BJ (cell line): ENCODE measurements at regions not wholly inside any gene's neighbourhood (a gene's known extent, or its start where the extent isn't known, plus 50 kb on each side); places are given as distances from the start of the nearest gene placed in this dataset.

Experiments used
- CTCF ChIA-PET: fragments of 350-600 bp; formaldehyde crosslinking; extraction: SDS; loops from one replicate; lab custom pipeline; 2021; ENCODE audit warnings: antibody characterized with exemption, inconsistent platforms; lab: Yijun Ruan, JAX
- POLR2A ChIA-PET: fragments of 300-600 bp; sonication (Branson Sonifier 250); formaldehyde crosslinking; extraction: SDS; loops from one replicate; lab custom pipeline; 2021; ENCODE audit warnings: antibody characterized with exemption; lab: Charles Lee
- DNase-seq: peaks from one replicate; pipeline ENCODE4 v3.0.0-alpha.2; 2011; ENCODE audit warnings: low read depth
- H3K27me3 ChIP-seq: 2 replicates; pipeline ENCODE4 v1.6.0; 2011; ENCODE audit warnings: low read length; ENCODE audit not compliant: control insufficient read depth, insufficient read depth
- H3K36me3 ChIP-seq: 2 replicates; pipeline ENCODE4 v1.5.1; 2011; ENCODE audit warnings: low read length; ENCODE audit not compliant: control insufficient read depth, insufficient read depth
- H3K4me3 ChIP-seq: 2 replicates; pipeline ENCODE4 v1.5.1; 2011; ENCODE audit warnings: low read depth, mild to moderate bottlenecking, control low read depth, low read length
- TF ChIP-seq, protein P1 (sequence below): IDR thresholded peaks from 2 replicates; pipeline ENCODE4 v1.5.1; 2011; ENCODE audit warnings: low read depth, mild to moderate bottlenecking, control low read depth, inconsistent platforms, low read length, moderate library complexity; ENCODE audit not compliant: insufficient read depth

DNA sequence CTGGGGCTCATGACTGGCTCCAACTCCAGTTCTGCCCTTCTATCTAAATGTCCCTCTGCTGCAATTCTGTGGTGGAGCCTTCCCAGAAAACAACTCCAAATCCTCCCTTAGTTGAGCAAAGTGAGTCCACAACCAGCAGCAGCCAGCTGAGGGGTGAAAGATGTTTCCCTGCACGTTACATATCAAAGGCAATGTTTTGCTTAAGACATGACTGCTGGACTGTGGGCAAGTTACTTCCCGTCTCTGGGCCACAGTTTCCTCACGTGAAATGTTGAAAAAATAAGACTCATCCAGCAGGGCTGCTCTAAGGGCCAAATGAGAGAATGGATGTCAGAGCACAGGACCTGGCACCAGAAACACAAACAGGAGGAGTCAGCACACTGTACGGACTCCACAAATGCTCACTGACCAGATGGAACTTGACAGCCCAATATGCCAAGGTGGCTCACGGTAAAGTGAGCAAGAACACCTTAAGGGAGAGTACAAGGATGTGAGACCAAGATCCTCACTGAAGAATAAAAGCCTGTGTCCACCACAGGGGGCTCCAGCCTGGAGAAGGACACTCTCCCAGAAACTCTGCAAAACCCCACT lies 138.4 kb upstream of the ABCA1 start:
- Histone ChIP-seq H3K36me3 (no peaks in the 10 kb centered on the region), H3K27me3 (no peaks in the 10 kb centered on the region), H3K4me3 (no peak overlapping the region)
- ChIA-PET POLR2A (interaction anchor here (0.7 kb wide), 1 partner anchor 157 kb away, joined by 6 read pairs; no protein-coding TSS in a partner anchor), CTCF (interaction anchor here (0.9 kb wide), 1 partner anchor 66 kb away, joined by 4 read pairs; no protein-coding TSS in a partner anchor)
- TF ChIP-seq, protein P1, sequence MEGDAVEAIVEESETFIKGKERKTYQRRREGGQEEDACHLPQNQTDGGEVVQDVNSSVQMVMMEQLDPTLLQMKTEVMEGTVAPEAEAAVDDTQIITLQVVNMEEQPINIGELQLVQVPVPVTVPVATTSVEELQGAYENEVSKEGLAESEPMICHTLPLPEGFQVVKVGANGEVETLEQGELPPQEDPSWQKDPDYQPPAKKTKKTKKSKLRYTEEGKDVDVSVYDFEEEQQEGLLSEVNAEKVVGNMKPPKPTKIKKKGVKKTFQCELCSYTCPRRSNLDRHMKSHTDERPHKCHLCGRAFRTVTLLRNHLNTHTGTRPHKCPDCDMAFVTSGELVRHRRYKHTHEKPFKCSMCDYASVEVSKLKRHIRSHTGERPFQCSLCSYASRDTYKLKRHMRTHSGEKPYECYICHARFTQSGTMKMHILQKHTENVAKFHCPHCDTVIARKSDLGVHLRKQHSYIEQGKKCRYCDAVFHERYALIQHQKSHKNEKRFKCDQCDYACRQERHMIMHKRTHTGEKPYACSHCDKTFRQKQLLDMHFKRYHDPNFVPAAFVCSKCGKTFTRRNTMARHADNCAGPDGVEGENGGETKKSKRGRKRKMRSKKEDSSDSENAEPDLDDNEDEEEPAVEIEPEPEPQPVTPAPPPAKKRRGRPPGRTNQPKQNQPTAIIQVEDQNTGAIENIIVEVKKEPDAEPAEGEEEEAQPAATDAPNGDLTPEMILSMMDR: no peak
- DNase-seq: no peak

DNA sequence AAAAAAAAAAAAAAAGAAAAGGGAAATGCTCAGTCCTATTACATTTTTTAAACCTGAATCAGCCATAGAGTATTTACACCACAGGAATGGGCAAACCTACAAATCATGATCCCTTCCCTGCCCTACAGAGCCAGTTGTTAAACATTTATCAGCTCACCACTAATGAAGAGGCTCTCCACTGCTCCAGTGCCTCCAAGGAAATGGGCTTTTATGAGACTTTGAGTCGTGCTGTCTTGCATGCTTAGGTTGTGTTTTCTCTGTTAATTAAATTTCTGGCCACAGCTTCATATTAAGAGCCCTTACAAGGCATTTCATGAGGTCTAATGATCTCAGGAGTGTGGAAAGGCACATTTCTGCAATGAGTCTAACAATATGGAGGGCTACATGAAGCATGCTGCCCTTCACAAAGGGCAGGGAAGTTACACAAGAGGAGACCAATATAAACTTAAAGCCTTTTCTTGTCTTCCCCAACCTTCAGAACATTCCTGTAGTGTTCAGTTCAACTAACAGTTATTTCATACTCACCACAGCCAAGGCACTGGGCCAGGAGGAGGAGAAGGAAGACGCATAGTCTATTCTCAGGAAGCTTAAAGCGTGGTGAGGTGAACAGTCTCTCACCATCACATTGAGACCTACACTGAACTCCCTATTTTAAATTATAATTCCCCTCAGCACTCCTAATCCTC lies 140.1 kb upstream of the ABCA1 start:
- POLR2A ChIA-PET: interaction anchor here (0.6 kb wide), 1 partner anchor 59 kb away, joined by 9 read pairs; no protein-coding TSS in a partner anchor
- CTCF ChIA-PET: no interaction called here

DNA sequence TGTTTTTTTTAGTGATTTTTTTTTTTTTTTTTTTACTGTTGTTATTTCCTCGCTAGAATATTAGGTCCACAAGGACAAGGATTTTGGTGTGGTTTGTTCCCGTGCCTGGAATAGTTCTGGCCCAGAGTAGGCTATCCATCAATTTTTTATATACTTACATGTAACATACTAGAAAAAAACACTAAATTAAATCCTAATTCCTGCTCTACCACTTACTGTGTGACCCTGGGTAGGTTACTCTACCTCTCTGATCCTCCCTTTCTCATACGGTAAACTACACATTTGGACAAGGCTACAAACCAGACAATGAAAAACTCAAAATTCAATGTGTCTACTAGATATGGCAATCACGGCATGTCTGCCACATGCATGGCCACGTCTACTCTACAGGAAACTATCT lies 141.3 kb upstream of the ABCA1 start:
- Histone ChIP-seq H3K27me3 (no peaks in the 10 kb centered on the region), H3K36me3 (no peaks in the 10 kb centered on the region), H3K4me3 (no peak overlapping the region)
- TF ChIP-seq, protein P1: no peak
- DNase-seq: no peak
- CTCF ChIA-PET: interaction anchor here (1.1 kb wide), 1 partner anchor 142 kb away, joined by 3 read pairs; no protein-coding TSS in a partner anchor
- POLR2A ChIA-PET: no interaction called here

More for the DNA sequence above, 140.1 kb upstream of the ABCA1 start:
- peak; percentile 51 for DNase-seq
- H3K36me3 ChIP-seq: no peaks in the 10 kb centered on the region
- H3K4me3 ChIP-seq: no peak overlapping the region
- H3K27me3 ChIP-seq: no peaks in the 10 kb centered on the region
- TF ChIP-seq, protein P1: no peak

DNA sequence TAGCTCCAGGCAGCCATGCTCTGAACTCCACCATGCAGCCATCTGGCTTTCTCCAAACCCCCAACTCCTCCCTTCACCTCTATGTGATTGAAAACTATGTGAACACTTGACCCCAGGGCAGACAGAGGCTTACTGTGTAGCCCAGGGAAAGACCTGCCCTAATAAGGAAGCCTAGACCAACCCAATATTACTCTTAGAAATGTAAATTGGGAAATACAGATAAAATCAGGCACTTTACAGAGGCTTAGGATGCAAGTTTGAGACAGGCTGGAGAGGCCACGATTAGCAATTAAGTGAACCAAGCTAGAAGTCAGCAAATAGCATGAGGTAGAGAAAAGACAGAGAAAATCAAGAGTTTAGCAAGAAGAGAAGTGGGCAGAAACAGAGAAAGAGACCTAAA lies 141.7 kb upstream of the ABCA1 start:
- CTCF ChIA-PET: interaction anchor here (1.1 kb wide), 1 partner anchor 143 kb away, joined by 3 read pairs; no protein-coding TSS in a partner anchor
- POLR2A ChIA-PET: interaction anchor here (0.6 kb wide), 1 partner anchor 14 kb away, joined by 4 read pairs; no protein-coding TSS in a partner anchor

More for the DNA sequence above, 141.7 kb upstream of the ABCA1 start:
- no peak for DNase-seq
- TF ChIP-seq, protein P1: no peak
- H3K27me3 ChIP-seq: no peaks in the 10 kb centered on the region
- no peaks in the 10 kb centered on the region for H3K36me3 ChIP-seq
- H3K4me3 ChIP-seq: no peak overlapping the region
